GM21447 (cell line): ENCODE measurements at regions not wholly inside any gene's neighbourhood (a gene's known extent, or its start where the extent isn't known, plus 50 kb on each side); places are given as distances from the start of the nearest gene placed in this dataset.

ENCODE experiments used
- ATAC-seq: cut with Tn5 transposase; IDR thresholded peaks from one replicate; pipeline ENCODE4 v1.9.1; 2021; ENCODE audit not compliant: unreplicated experiment

GRCh38 chr13:47457626-47458025, 543.4 kb downstream of the SUCLA2 start:
- no peak for ATAC-seq

- no peak for ATAC-seq
Observed at GRCh38 chr13:47455626-47456025, 545.4 kb downstream of the SUCLA2 start.

GRCh38 chr13:47454986-47455385, 546.1 kb downstream of the SUCLA2 start:
- ATAC-seq = no peak

- ATAC-seq = no peak
Observed at GRCh38 chr13:47437406-47437805, 540.6 kb upstream of the HTR2A start.

GRCh38 chr13:47433461-47434005, 536.7 kb upstream of the HTR2A start:
- ATAC-seq = no peak

GRCh38 chr13:47426126-47426849, 529.4 kb upstream of the HTR2A start:
- no peak for ATAC-seq

- no peak for ATAC-seq
Observed at GRCh38 chr13:47421525-47421924, 524.7 kb upstream of the HTR2A start.

- ATAC-seq = no peak
Observed at GRCh38 chr13:47420568-47420967, 523.7 kb upstream of the HTR2A start.

- ATAC-seq = no peak
Observed at GRCh38 chr13:47420020-47420419, 523.2 kb upstream of the HTR2A start.

GRCh38 chr13:47418206-47418920, 521.5 kb upstream of the HTR2A start:
- no peak for ATAC-seq

GRCh38 chr13:47417485-47417884, 520.6 kb upstream of the HTR2A start:
- ATAC-seq = no peak

GRCh38 chr13:47415048-47415447, 518.2 kb upstream of the HTR2A start:
- no peak for ATAC-seq

GRCh38 chr13:47413526-47413925, 516.7 kb upstream of the HTR2A start:
- ATAC-seq = no peak

GRCh38 chr13:47413112-47413511, 516.3 kb upstream of the HTR2A start:
- ATAC-seq = no peak

- ATAC-seq = no peak
Observed at GRCh38 chr13:47409778-47410177, 512.9 kb upstream of the HTR2A start.

- ATAC-seq = no peak
Observed at GRCh38 chr13:47408546-47409319, 511.9 kb upstream of the HTR2A start.

- no peak for ATAC-seq
Observed at GRCh38 chr13:47407808-47408207, 511.0 kb upstream of the HTR2A start.

GRCh38 chr13:47399599-47399998, 502.7 kb upstream of the HTR2A start:
- ATAC-seq = no peak

- ATAC-seq = no peak
Observed at GRCh38 chr13:47397739-47398138, 500.9 kb upstream of the HTR2A start.

- ATAC-seq = no peak
Observed at GRCh38 chr13:47396915-47397314, 500.1 kb upstream of the HTR2A start.

GRCh38 chr13:47374741-47375140, 477.9 kb upstream of the HTR2A start:
- ATAC-seq = no peak

GRCh38 chr13:47372751-47373150, 475.9 kb upstream of the HTR2A start:
- ATAC-seq = no peak
